WTC11 (cell line): ENCODE measurements at regions not wholly inside any gene's neighbourhood (a gene's known extent, or its start where the extent isn't known, plus 50 kb on each side); places are given as distances from the start of the nearest gene placed in this dataset.

Source experiments
- CBFB ChIP-seq: sonication (generic); formaldehyde crosslinking; IDR thresholded peaks from 2 replicates; pipeline ENCODE4 v1.8.1; 2022; ENCODE audit warnings: mild to moderate bottlenecking, low read depth, missing genetic modification reagents
- CTCF ChIP-seq: fragments of 200-600 bp; IDR thresholded peaks from 2 replicates; pipeline ENCODE4 v1.8.0; 2022; ENCODE audit warnings: antibody characterized with exemption
- EMX1 ChIP-seq: fragments of 250-450 bp; sonication (Bioruptor Pico); IDR thresholded peaks from 2 replicates; pipeline ENCODE4 v1.8.0; 2021; ENCODE audit warnings: mild to moderate bottlenecking
- FOXJ3 ChIP-seq: sonication (generic); formaldehyde crosslinking; IDR thresholded peaks from 2 replicates; pipeline ENCODE4 v1.9.0; 2021; ENCODE audit warnings: missing genetic modification reagents, mild to moderate bottlenecking, borderline replicate concordance
- IRF1 ChIP-seq: sonication (generic); formaldehyde crosslinking; IDR thresholded peaks from 2 replicates; pipeline ENCODE4 v1.8.0; 2023; ENCODE audit warnings: missing genetic modification reagents
- KAT7 ChIP-seq: sonication (generic); formaldehyde crosslinking; IDR thresholded peaks from 2 replicates; pipeline ENCODE4 v1.8.1; 2023; ENCODE audit warnings: missing genetic modification reagents, mild to moderate bottlenecking, borderline replicate concordance
- RORB ChIP-seq: fragments of 250-450 bp; sonication (Bioruptor Pico); IDR thresholded peaks from 2 replicates; pipeline ENCODE4 v1.9.0; 2021; ENCODE audit warnings: mild to moderate bottlenecking
- ZNF121 ChIP-seq: sonication (generic); formaldehyde crosslinking; IDR thresholded peaks from 2 replicates; pipeline ENCODE4 v1.8.0; 2023; ENCODE audit warnings: missing genetic modification reagents
- TF ChIP-seq, protein P1 (sequence below): sonication (generic); formaldehyde crosslinking; IDR thresholded peaks from 2 replicates; pipeline ENCODE4 v1.8.0; 2022; ENCODE audit warnings: mild to moderate bottlenecking, missing genetic modification reagents
- TF ChIP-seq, protein P2 (sequence below): sonication (generic); formaldehyde crosslinking; IDR thresholded peaks from 2 replicates; pipeline ENCODE4 v1.8.0; 2023; ENCODE audit warnings: mild to moderate bottlenecking, missing genetic modification reagents
- TF ChIP-seq, protein P3 (sequence below): sonication (generic); formaldehyde crosslinking; IDR thresholded peaks from 2 replicates; pipeline ENCODE4 v1.8.1; 2022; ENCODE audit warnings: low read depth, mild to moderate bottlenecking, moderate library complexity, missing genetic modification reagents, borderline replicate concordance

- TF ChIP-seq CTCF (no peak), IRF1 (no peak), ZNF121 (no peak), FOXJ3 (no peak), RORB (CRISPR knock-in tag) (no peak), KAT7 (no peak), CBFB (no peak), EMX1 (CRISPR knock-in tag) (no peak)
- TF ChIP-seq, protein P1, sequence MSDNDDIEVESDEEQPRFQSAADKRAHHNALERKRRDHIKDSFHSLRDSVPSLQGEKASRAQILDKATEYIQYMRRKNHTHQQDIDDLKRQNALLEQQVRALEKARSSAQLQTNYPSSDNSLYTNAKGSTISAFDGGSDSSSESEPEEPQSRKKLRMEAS (CRISPR knock-in tag): no peak
- TF ChIP-seq, protein P2, sequence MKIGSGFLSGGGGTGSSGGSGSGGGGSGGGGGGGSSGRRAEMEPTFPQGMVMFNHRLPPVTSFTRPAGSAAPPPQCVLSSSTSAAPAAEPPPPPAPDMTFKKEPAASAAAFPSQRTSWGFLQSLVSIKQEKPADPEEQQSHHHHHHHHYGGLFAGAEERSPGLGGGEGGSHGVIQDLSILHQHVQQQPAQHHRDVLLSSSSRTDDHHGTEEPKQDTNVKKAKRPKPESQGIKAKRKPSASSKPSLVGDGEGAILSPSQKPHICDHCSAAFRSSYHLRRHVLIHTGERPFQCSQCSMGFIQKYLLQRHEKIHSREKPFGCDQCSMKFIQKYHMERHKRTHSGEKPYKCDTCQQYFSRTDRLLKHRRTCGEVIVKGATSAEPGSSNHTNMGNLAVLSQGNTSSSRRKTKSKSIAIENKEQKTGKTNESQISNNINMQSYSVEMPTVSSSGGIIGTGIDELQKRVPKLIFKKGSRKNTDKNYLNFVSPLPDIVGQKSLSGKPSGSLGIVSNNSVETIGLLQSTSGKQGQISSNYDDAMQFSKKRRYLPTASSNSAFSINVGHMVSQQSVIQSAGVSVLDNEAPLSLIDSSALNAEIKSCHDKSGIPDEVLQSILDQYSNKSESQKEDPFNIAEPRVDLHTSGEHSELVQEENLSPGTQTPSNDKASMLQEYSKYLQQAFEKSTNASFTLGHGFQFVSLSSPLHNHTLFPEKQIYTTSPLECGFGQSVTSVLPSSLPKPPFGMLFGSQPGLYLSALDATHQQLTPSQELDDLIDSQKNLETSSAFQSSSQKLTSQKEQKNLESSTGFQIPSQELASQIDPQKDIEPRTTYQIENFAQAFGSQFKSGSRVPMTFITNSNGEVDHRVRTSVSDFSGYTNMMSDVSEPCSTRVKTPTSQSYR (CRISPR knock-in tag): no peak
- TF ChIP-seq, protein P3, sequence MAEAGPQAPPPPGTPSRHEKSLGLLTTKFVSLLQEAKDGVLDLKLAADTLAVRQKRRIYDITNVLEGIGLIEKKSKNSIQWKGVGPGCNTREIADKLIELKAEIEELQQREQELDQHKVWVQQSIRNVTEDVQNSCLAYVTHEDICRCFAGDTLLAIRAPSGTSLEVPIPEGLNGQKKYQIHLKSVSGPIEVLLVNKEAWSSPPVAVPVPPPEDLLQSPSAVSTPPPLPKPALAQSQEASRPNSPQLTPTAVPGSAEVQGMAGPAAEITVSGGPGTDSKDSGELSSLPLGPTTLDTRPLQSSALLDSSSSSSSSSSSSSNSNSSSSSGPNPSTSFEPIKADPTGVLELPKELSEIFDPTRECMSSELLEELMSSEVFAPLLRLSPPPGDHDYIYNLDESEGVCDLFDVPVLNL: no peak
Measured at GRCh38 chr6:49110916-49111315, 352.1 kb downstream of the MMUT start.
